Ovary (tissue), 7 donors: ENCODE measurements at regions not wholly inside any gene's neighbourhood (a gene's known extent, or its start where the extent isn't known, plus 50 kb on each side); places are given as distances from the start of the nearest gene placed in this dataset.
"Not testable (repeated sequence)": the region's sequence is repeated elsewhere in the genome, so short reads cannot be mapped to it uniquely, and the experiment has no call there.

Experiments used
- DNase-seq, 5 donors: peaks; one replicate each; pipeline ENCODE4 v3.0.0-alpha.2; 2019 to 2020
- H3K27ac ChIP-seq, 2 donors: fragments of 200-600 bp; one replicate each; pipeline versions ENCODE4 v1.5.1 to v1.8.0; 2019 to 2022
- H3K27me3 ChIP-seq: fragments of 200-600 bp; one replicate; pipeline ENCODE4 v1.8.0; 2022
- H3K36me3 ChIP-seq: fragments of 200-600 bp; sonication (generic); one replicate; pipeline ENCODE4 v1.5.1; 2019
- H3K4me1 ChIP-seq: one replicate; pipeline ENCODE4 v1.8.1; 2013; ENCODE audit warnings: mild to moderate bottlenecking, moderate library complexity; ENCODE audit not compliant: insufficient read depth
- H3K4me3 ChIP-seq: fragments of 200-600 bp; sonication (generic); one replicate; pipeline ENCODE4 v1.5.1; 2017
- H3K9me3 ChIP-seq, 2 donors: fragments of 200-600 bp in 1 of 2; sonication (generic) in 1 of 2; one replicate each; pipeline versions ENCODE4 v1.5.1 to v1.8.1; 2013 to 2019; ENCODE audit warnings: mild to moderate bottlenecking in 1 of 2, moderate library complexity in 1 of 2
- CTCF ChIP-seq, 3 donors: fragments of 450-650 bp in 2 of 3; fragments of 200-600 bp in 1 of 3; IDR thresholded peaks; one replicate each; pipeline versions ENCODE4 v1.5.1 to v1.8.0; 2016 to 2022; ENCODE audit warnings: antibody characterized with exemption in 3 of 3, mild to moderate bottlenecking in 1 of 3
- EP300 ChIP-seq: sonication (generic); formaldehyde crosslinking; IDR thresholded peaks from one replicate; pipeline ENCODE4 v1.6.1; 2017; ENCODE audit warnings: antibody characterized with exemption
- POLR2A ChIP-seq: fragments of 450-650 bp; IDR thresholded peaks from one replicate; pipeline ENCODE4 v1.6.1; 2017; ENCODE audit warnings: antibody characterized with exemption, mild to moderate bottlenecking, moderate library complexity
- WGBS, 3 donors: extraction: QIAGEN DNeasy Blood & Tissue Kit in 1 of 3; methylation state at CpG; one replicate each; pipeline versions ENCODE4 v1.1.5 to v1.1.7; 2013 to 2017; 5-methylcytosine and 5-hydroxymethylcytosine counted together
- intact Hi-C, 4 donors: fragments of 100-400 bp; cut with DNase I; formaldehyde crosslinking; loops; one replicate each; pipeline versions ENCODE4 v1.11.0 to v1.15.1; 2022 to 2023
- donor health status: DM: no; HTN: no; CAD: no; lungs with moderate emphysema.
- donor health status: DM: no; HTN: no; CAD: no.
- donor health status: Bipolar disorder and iron deficiency.
- donor health status: DM: no; HTN: no; CAD: no.
- donor health status: DM: yes; HTN: yes; CAD: no.

GRCh38 chr2:105537920-105538319 is 139.1 kb upstream of the FHL2 start:
- Histone ChIP-seq H3K4me3 (no peak overlapping the region), H3K4me1 (no peaks in the 10 kb centered on the region), H3K27ac (no peak overlapping the region), H3K36me3 (no peaks in the 10 kb centered on the region), H3K27me3 (no peaks in the 10 kb centered on the region), H3K9me3 (no peaks in the 10 kb centered on the region)
- 84 to 89% (median 86%) methylated on average over 4 of the region's 4 CpGs for WGBS, 3 donors
- intact Hi-C loops = no loop called here
- TF ChIP-seq CTCF (IDR thresholded peaks at IDR 0.05) (no peak), POLR2A (no peak), EP300 (no peak)
- no peak for DNase-seq

GRCh38 chr2:105537466-105537865 is 138.6 kb upstream of the FHL2 start:
- intact Hi-C loops = no loop called here
- no peaks in the 10 kb centered on the region for H3K27me3 ChIP-seq
- H3K27ac ChIP-seq = no peak overlapping the region
- no peaks in the 10 kb centered on the region for H3K4me1 ChIP-seq
- no peak for TF ChIP-seq CTCF (IDR thresholded peaks at IDR 0.05)
- TF ChIP-seq EP300 = no peak
- no peaks in the 10 kb centered on the region for H3K9me3 ChIP-seq
- H3K36me3 ChIP-seq = no peaks in the 10 kb centered on the region
- no peak overlapping the region for H3K4me3 ChIP-seq
- no peak for DNase-seq
- 77 to 85% (median 84%) methylated on average over 7 of the region's 7 CpGs for WGBS, 3 donors

- H3K4me3 ChIP-seq = no peak overlapping the region
- no peak overlapping the region for H3K27ac ChIP-seq
- H3K9me3 ChIP-seq = no peaks in the 10 kb centered on the region
- WGBS, 3 donors = 65 to 75% (median 67%) methylated on average over 3 of the region's 3 CpGs
- intact Hi-C loops = no loop called here
- no peaks in the 10 kb centered on the region for H3K4me1 ChIP-seq
- no peaks in the 10 kb centered on the region for H3K36me3 ChIP-seq
- no peak for DNase-seq
- no peaks in the 10 kb centered on the region for H3K27me3 ChIP-seq
- TF ChIP-seq CTCF (IDR thresholded peaks at IDR 0.05) (no peak), POLR2A (no peak), EP300 (no peak)
Observed at GRCh38 chr2:105536175-105536574, 137.3 kb upstream of the FHL2 start.

GRCh38 chr2:105529258-105529657 is 130.4 kb upstream of the FHL2 start:
- not testable (repeated sequence) for H3K9me3 ChIP-seq, H3K4me1 ChIP-seq, H3K27me3 ChIP-seq, H3K36me3 ChIP-seq, DNase-seq, H3K4me3 ChIP-seq, H3K27ac ChIP-seq
- intact Hi-C loops = loop anchor here in 1 of 4 donors (10.0 kb wide), 1 partner anchor 184 kb away; no protein-coding TSS in a partner anchor

- no peak for TF ChIP-seq CTCF (IDR thresholded peaks at IDR 0.05)
- no peak for TF ChIP-seq POLR2A
- TF ChIP-seq EP300 = no peak
- Histone ChIP-seq H3K36me3 (no peaks in the 10 kb centered on the region), H3K4me3 (no peak overlapping the region), H3K27ac (no peak overlapping the region), H3K4me1 (no peaks in the 10 kb centered on the region), H3K27me3 (no peaks in the 10 kb centered on the region), H3K9me3 (no peaks in the 10 kb centered on the region)
- DNase-seq = peak in 1 of 5 donors; percentile 32
- intact Hi-C loops = loop anchor here in 1 of 4 donors (10.0 kb wide), 1 partner anchor 181 kb away; no protein-coding TSS in a partner anchor
- WGBS, 3 donors = 84 to 89% (median 86%) methylated on average over 29 to 30 of the region's 30 CpGs
Observed at GRCh38 chr2:105526000-105526925, 127.4 kb upstream of the FHL2 start.
